ENCODE measurements at regions not wholly inside any gene's neighbourhood (a gene's known extent, or its start where the extent isn't known, plus 50 kb on each side); places are given as distances from the start of the nearest gene placed in this dataset.

GRCh38 chr7:88638583-88638982 lies 120.9 kb upstream of the ZNF804B start:
- H3K27ac ChIP-seq: no peak overlapping the region
- DNase-seq (no peak), ATAC-seq (no peak)
- no peak overlapping the region for H3K4me3 ChIP-seq
- no peaks in the 10 kb centered on the region for H3K36me3 ChIP-seq
- H3K27me3 ChIP-seq: no peaks in the 10 kb centered on the region
- 89 to 91% (median 90%) methylated on average over 6 of the region's 6 CpGs for WGBS, 4 donors
- TF ChIP-seq POLR2A (IDR thresholded peaks at IDR 0.05) (no peak), CTCF (IDR thresholded peaks at IDR 0.05) (no peak)
- no peaks in the 10 kb centered on the region for H3K4me1 ChIP-seq
- H3K9me3 ChIP-seq: no peaks in the 10 kb centered on the region
- intact Hi-C loops (cut with DNase I): no loop called here

GRCh38 chr7:88637795-88638194 lies 121.7 kb upstream of the ZNF804B start:
- no peak overlapping the region for H3K4me3 ChIP-seq
- no peaks in the 10 kb centered on the region for H3K9me3 ChIP-seq
- no peaks in the 10 kb centered on the region for H3K4me1 ChIP-seq
- intact Hi-C loops (cut with DNase I): no loop called here
- no peak for TF ChIP-seq CTCF (IDR thresholded peaks at IDR 0.05)
- no peak for TF ChIP-seq POLR2A (IDR thresholded peaks at IDR 0.05)
- DNase-seq: no peak
- ATAC-seq: no peak
- no peak overlapping the region for H3K27ac ChIP-seq
- H3K27me3 ChIP-seq: no peaks in the 10 kb centered on the region
- no peaks in the 10 kb centered on the region for H3K36me3 ChIP-seq

GRCh38 chr7:88635149-88635548 lies 124.4 kb upstream of the ZNF804B start:
- no peaks in the 10 kb centered on the region for H3K4me1 ChIP-seq
- no peak for ATAC-seq
- no peak overlapping the region for H3K27ac ChIP-seq
- TF ChIP-seq POLR2A (IDR thresholded peaks at IDR 0.05): no peak
- no peak for TF ChIP-seq CTCF (IDR thresholded peaks at IDR 0.05)
- WGBS, 4 donors: 46 to 64% (median 54%) methylated on average over 1 of the region's 1 CpG
- no peak overlapping the region for H3K4me3 ChIP-seq
- DNase-seq: no peak
- intact Hi-C loops (cut with DNase I): no loop called here
- H3K9me3 ChIP-seq: no peaks in the 10 kb centered on the region
- no peaks in the 10 kb centered on the region for H3K27me3 ChIP-seq
- H3K36me3 ChIP-seq: no peaks in the 10 kb centered on the region

- Histone ChIP-seq H3K27ac (no peak overlapping the region), H3K9me3 (no peaks in the 10 kb centered on the region), H3K27me3 (no peaks in the 10 kb centered on the region), H3K4me3 (no peak overlapping the region), H3K36me3 (no peaks in the 10 kb centered on the region), H3K4me1 (no peaks in the 10 kb centered on the region)
- DNase-seq (no peak), ATAC-seq (no peak)
- TF ChIP-seq CTCF (IDR thresholded peaks at IDR 0.05) (no peak), POLR2A (IDR thresholded peaks at IDR 0.05) (no peak)
- WGBS, 4 donors: 59 to 81% (median 68%) methylated on average over 1 of the region's 1 CpG
- intact Hi-C loops (cut with DNase I): no loop called here
Measured at GRCh38 chr7:88629559-88629958, 129.9 kb upstream of the ZNF804B start.
